ENCODE measurements at regions not wholly inside any gene's neighbourhood (a gene's known extent, or its start where the extent isn't known, plus 50 kb on each side); places are given as distances from the start of the nearest gene placed in this dataset.

DNA sequence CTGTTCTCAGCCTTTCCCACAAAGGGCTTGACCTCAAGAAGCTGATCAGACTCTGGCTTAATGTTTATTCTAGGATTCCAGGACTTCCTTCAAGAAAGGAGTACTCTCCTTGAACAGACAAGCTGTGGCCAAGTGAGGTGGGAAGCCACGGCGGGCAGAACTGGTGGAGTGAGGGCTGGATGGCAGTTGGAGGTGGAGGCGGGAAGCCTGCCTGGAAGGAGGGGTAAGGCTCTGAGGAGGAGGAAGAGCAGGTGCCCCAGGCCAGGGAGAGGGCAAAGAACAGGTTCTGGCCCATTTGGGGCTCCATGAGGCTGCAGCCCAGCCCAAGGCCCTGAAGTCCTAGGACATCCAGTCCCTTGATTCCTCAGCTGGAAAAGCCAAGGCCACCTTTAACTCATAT lies 143.9 kb downstream of the CYP26B1 start:
- Histone ChIP-seq H3K4me1 (ENCODE audit: control insufficient read depth, insufficient read depth, low read length) (no peaks in the 10 kb centered on the region), H3K4me3 (ENCODE audit: low read length in 2 of 2) (no peak overlapping the region), H3K36me3 (ENCODE audit: control insufficient read depth in 2 of 2, insufficient read depth in 2 of 2, low read length in 2 of 2) (no peaks in the 10 kb centered on the region), H3K27ac (ENCODE audit: low read length) (no peak overlapping the region), H3K9ac (ENCODE audit: low read length in 2 of 2) (no peak overlapping the region), H3K9me3 (ENCODE audit: control insufficient read depth in 2 of 2, low read length in 2 of 2) (no peaks in the 10 kb centered on the region), H3K27me3 (ENCODE audit: control insufficient read depth in 1 of 2, insufficient read depth in 2 of 2, low read length in 2 of 2) (peaks cover 0 to 6% of the 10 kb centered on the region in 2 donors)

DNA sequence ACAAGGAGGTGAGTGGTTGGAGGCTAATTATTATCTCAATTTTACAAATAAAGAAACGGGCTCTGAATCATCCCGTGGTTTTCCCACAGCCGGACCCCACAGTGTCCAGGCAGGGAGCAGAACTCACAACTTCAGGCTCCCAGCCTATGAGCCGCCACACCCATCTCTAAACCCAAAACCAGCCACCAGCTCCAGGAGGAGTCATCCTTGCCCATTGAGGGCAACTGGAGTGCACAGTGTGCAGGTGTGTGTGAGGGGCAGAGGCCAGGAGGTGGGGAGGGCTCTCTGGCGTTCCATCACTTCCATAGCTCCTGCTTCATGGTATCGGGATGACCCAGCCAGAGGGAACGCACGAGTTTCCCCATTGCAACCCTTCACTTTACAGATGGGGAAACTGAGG lies 144.5 kb downstream of the CYP26B1 start:
- no peak overlapping the region for H3K27ac ChIP-seq (ENCODE audit: low read length)

DNA sequence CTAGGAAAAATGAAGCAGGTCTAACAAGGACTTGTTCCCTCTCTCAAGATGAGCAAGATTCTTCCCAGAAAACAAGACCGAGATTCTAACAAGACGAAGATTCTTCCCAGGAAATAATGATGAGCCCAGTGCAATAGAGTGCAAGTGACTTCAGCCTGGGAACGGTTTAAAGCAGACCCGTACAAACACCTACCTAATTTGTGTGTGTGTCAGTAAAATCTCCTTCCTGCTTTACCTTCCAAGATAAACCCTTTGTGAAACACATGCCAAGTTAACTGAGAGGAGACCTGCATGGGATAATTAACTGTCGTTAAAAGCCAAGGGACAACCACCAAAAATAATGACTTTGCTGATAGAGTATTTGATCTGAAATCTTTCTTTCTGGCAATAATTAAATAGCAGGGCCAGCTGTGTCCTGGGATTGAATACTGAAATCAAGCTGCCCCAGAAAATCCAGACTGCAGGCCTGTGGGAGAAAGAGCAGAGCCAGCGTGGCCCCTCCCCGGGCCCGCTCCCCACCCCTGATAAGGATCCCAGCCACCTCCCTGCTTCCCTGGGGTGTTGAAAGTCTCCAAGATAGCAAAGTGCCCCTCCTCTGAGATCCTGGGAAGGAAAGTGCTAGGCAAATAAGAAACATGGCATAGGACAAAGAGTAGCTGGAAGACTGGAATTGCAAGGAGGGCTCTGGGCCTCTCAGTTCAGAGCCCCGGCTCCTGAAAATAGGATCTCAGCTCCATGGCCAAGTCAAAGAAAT lies 145.5 kb downstream of the CYP26B1 start:
- Histone ChIP-seq H3K4me1 (ENCODE audit: control insufficient read depth, insufficient read depth, low read length) (no peaks in the 10 kb centered on the region), H3K27me3 (ENCODE audit: control insufficient read depth in 1 of 2, insufficient read depth in 2 of 2, low read length in 2 of 2) (peaks cover 0 to 6% of the 10 kb centered on the region in 2 donors), H3K9ac (ENCODE audit: low read length in 2 of 2) (no peak overlapping the region), H3K9me3 (ENCODE audit: control insufficient read depth in 2 of 2, low read length in 2 of 2) (no peaks in the 10 kb centered on the region), H3K4me3 (ENCODE audit: low read length in 2 of 2) (no peak overlapping the region), H3K27ac (ENCODE audit: low read length) (no peak overlapping the region), H3K36me3 (ENCODE audit: control insufficient read depth in 2 of 2, insufficient read depth in 2 of 2, low read length in 2 of 2) (no peaks in the 10 kb centered on the region)

More for the DNA sequence above, 144.5 kb downstream of the CYP26B1 start:
- no peak overlapping the region for H3K9ac ChIP-seq (ENCODE audit: low read length in 2 of 2)
- no peak overlapping the region for H3K4me3 ChIP-seq (ENCODE audit: low read length in 2 of 2)
- peaks cover 0 to 6% of the 10 kb centered on the region in 2 donors for H3K27me3 ChIP-seq (ENCODE audit: control insufficient read depth in 1 of 2, insufficient read depth in 2 of 2, low read length in 2 of 2)
- H3K9me3 ChIP-seq (ENCODE audit: control insufficient read depth in 2 of 2, low read length in 2 of 2), result no peaks in the 10 kb centered on the region
- H3K36me3 ChIP-seq (ENCODE audit: control insufficient read depth in 2 of 2, insufficient read depth in 2 of 2, low read length in 2 of 2), result no peaks in the 10 kb centered on the region
- H3K4me1 ChIP-seq (ENCODE audit: control insufficient read depth, insufficient read depth, low read length), result no peaks in the 10 kb centered on the region

DNA sequence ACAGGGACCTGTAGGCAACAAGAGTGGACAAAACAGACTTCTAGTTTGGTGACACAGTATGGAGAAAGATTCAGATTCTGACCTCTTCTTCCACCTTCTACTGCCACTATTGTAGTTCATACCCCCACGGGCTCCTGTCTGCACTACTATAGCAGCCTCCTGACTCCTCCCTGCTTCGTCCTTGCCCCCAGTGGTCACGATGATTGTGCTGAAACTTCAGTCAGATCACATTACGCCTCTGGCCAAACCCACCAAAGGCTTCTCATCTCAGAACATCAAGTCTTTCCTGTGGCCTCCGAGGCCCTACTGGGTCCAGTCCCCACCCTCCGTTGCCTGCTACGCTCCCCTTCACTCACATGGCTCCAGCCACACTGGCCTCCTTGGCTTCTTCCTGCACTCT lies 147.6 kb downstream of the CYP26B1 start:
- Histone ChIP-seq H3K4me1 (ENCODE audit: control insufficient read depth, insufficient read depth, low read length) (no peaks in the 10 kb centered on the region), H3K27me3 (ENCODE audit: control insufficient read depth in 1 of 2, insufficient read depth in 2 of 2, low read length in 2 of 2) (peaks cover 0 to 6% of the 10 kb centered on the region in 2 donors), H3K4me3 (ENCODE audit: low read length in 2 of 2) (no peak overlapping the region), H3K9me3 (ENCODE audit: control insufficient read depth in 2 of 2, low read length in 2 of 2) (no peaks in the 10 kb centered on the region), H3K36me3 (ENCODE audit: control insufficient read depth in 2 of 2, insufficient read depth in 2 of 2, low read length in 2 of 2) (no peaks in the 10 kb centered on the region), H3K9ac (ENCODE audit: low read length in 2 of 2) (no peak overlapping the region), H3K27ac (ENCODE audit: low read length) (no peak overlapping the region)

DNA sequence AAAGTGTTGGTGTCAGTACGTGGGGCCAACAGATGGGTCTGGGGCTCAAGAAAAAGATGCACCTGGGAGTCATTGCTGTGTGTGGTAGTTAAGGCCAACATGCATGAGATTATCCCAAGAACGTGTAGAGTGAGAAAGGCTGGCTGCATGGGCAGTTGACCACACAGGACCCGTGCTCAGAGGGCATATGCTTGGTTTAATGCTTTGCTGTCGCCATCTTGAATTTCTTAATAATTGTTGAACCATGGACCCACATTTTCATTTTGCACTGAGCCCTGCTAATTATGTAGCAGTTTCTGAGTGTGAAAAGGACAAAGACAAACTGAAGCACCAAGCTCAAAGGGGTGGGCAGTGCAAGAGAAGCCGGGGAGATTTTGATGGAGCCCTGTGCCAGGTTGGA lies 148.1 kb downstream of the CYP26B1 start:
- H3K36me3 ChIP-seq (ENCODE audit: control insufficient read depth in 2 of 2, insufficient read depth in 2 of 2, low read length in 2 of 2), result no peaks in the 10 kb centered on the region
- H3K9me3 ChIP-seq (ENCODE audit: control insufficient read depth in 2 of 2, low read length in 2 of 2), result peaks cover 0 to under 1% of the 10 kb centered on the region in 2 donors
- no peak overlapping the region for H3K4me3 ChIP-seq (ENCODE audit: low read length in 2 of 2)
- peaks cover 0 to 6% of the 10 kb centered on the region in 2 donors for H3K27me3 ChIP-seq (ENCODE audit: control insufficient read depth in 1 of 2, insufficient read depth in 2 of 2, low read length in 2 of 2)
- H3K9ac ChIP-seq (ENCODE audit: low read length in 2 of 2), result no peak overlapping the region
- no peak overlapping the region for H3K27ac ChIP-seq (ENCODE audit: low read length)
- H3K4me1 ChIP-seq (ENCODE audit: control insufficient read depth, insufficient read depth, low read length), result no peaks in the 10 kb centered on the region

DNA sequence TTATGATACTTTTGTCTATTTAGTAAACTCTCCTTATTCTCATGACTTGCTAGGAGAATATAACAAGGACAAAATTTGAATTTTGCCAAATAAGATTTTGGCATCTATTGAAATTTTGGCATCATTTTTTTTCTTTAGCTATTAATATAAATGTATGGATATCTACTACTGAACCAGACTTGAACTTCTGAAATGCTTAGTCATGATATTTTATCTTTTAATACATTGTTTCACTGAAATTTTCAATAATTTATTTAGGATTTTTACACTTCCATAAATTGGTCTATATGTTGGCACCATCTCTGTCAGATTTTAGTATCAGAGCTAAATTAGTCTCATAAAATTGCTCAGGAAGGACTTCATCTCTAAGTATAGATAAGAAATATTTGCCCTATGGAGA lies 149.8 kb downstream of the CYP26B1 start:
- H3K9ac ChIP-seq (ENCODE audit: low read length in 2 of 2), result no peak overlapping the region
- H3K27ac ChIP-seq (ENCODE audit: low read length), result no peak overlapping the region
- no peak overlapping the region for H3K4me3 ChIP-seq (ENCODE audit: low read length in 2 of 2)
- no peaks in the 10 kb centered on the region for H3K36me3 ChIP-seq (ENCODE audit: control insufficient read depth in 2 of 2, insufficient read depth in 2 of 2, low read length in 2 of 2)
- H3K9me3 ChIP-seq (ENCODE audit: control insufficient read depth in 2 of 2, low read length in 2 of 2), result peaks cover 0 to 1% of the 10 kb centered on the region in 2 donors
- H3K27me3 ChIP-seq (ENCODE audit: control insufficient read depth in 1 of 2, insufficient read depth in 2 of 2, low read length in 2 of 2), result peaks cover 0 to 4% of the 10 kb centered on the region in 2 donors
- H3K4me1 ChIP-seq (ENCODE audit: control insufficient read depth, insufficient read depth, low read length), result no peaks in the 10 kb centered on the region

DNA sequence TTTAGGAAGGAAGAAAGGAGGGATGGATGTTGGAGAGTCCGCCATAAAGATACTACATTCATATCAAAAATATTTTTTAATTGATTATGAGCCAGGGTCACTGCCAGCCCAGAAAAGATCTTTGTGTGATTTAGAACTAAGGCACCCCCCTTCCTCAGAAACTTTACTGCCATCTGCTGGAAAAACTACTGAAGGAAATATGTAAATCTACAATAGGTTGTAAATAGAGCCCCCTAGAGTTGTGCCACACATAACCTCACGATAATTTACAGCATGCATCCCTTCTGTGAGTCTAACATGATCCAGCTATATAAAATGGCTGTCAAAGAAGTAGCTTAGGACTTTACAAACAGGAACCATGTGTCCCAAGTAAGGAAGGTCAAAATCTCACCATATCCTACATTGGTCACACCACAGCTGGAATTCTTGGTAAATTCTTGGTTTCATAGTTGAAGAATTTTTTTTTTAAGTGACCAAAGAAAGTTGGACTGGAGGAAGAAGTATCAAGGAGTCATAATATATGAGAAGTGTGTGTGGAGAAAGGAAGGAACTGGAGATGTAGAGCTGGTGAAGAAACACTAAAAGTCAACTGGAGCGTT lies 152.5 kb downstream of the CYP26B1 start:
- Histone ChIP-seq H3K9ac (ENCODE audit: low read length in 2 of 2) (no peak overlapping the region), H3K27me3 (ENCODE audit: control insufficient read depth in 1 of 2, insufficient read depth in 2 of 2, low read length in 2 of 2) (no peaks in the 10 kb centered on the region), H3K27ac (ENCODE audit: low read length) (no peak overlapping the region), H3K36me3 (ENCODE audit: control insufficient read depth in 2 of 2, insufficient read depth in 2 of 2, low read length in 2 of 2) (no peaks in the 10 kb centered on the region), H3K4me1 (ENCODE audit: control insufficient read depth, insufficient read depth, low read length) (no peaks in the 10 kb centered on the region), H3K4me3 (ENCODE audit: low read length in 2 of 2) (no peak overlapping the region), H3K9me3 (ENCODE audit: control insufficient read depth in 2 of 2, low read length in 2 of 2) (peaks cover 0 to 1% of the 10 kb centered on the region in 2 donors)

DNA sequence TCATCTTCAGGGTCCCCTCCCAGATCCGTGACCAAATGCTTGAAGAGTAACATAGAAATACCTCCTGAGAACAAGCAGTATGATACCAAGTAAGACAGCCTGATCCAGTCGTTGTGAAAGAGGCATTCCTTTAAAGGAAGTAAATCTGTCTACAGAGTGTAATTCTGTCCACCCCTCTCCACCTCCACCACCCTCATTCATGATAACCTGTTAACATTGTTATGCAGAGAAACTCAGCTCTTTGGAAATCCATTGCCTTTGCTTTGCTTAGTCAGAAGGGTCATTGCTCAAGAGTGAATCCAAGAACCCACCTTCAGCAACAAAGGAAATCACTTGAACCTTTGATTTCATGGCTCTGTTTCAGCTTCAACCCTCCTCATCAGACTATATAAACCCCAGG lies 155.6 kb downstream of the CYP26B1 start:
- H3K36me3 ChIP-seq (ENCODE audit: control insufficient read depth in 2 of 2, insufficient read depth in 2 of 2, low read length in 2 of 2), result no peaks in the 10 kb centered on the region
- no peaks in the 10 kb centered on the region for H3K27me3 ChIP-seq (ENCODE audit: control insufficient read depth in 1 of 2, insufficient read depth in 2 of 2, low read length in 2 of 2)
- H3K9me3 ChIP-seq (ENCODE audit: control insufficient read depth in 2 of 2, low read length in 2 of 2), result peaks cover 0 to 1% of the 10 kb centered on the region in 2 donors
- no peak overlapping the region for H3K4me3 ChIP-seq (ENCODE audit: low read length in 2 of 2)
- no peak overlapping the region for H3K27ac ChIP-seq (ENCODE audit: low read length)
- no peak overlapping the region for H3K9ac ChIP-seq (ENCODE audit: low read length in 2 of 2)
- H3K4me1 ChIP-seq (ENCODE audit: control insufficient read depth, insufficient read depth, low read length), result no peaks in the 10 kb centered on the region

DNA sequence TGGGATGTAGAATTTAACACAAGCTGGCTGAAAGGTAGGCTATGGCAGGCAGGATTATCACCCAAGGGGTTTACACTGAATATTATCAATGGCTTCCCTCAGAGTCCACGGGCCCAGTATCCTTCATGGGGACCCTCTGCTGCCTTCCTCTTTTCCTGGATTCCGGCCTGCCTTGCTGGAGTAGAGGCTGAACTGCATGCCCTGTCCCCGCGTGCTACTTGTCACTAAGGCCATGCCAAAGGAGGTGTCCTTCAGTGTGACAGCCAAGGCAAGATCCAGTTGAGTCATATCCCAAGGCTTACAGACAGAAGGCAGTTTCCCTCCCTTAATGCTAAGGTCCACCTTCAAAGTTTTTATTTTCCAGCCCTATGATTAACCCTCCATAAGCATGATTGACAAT lies 156.3 kb downstream of the CYP26B1 start:
- Histone ChIP-seq H3K4me3 (ENCODE audit: low read length in 2 of 2) (no peak overlapping the region), H3K4me1 (ENCODE audit: control insufficient read depth, insufficient read depth, low read length) (no peaks in the 10 kb centered on the region), H3K36me3 (ENCODE audit: control insufficient read depth in 2 of 2, insufficient read depth in 2 of 2, low read length in 2 of 2) (no peaks in the 10 kb centered on the region), H3K27me3 (ENCODE audit: control insufficient read depth in 1 of 2, insufficient read depth in 2 of 2, low read length in 2 of 2) (no peaks in the 10 kb centered on the region), H3K9me3 (ENCODE audit: control insufficient read depth in 2 of 2, low read length in 2 of 2) (peaks cover 0 to 1% of the 10 kb centered on the region in 2 donors), H3K27ac (ENCODE audit: low read length) (no peak overlapping the region), H3K9ac (ENCODE audit: low read length in 2 of 2) (no peak overlapping the region)

DNA sequence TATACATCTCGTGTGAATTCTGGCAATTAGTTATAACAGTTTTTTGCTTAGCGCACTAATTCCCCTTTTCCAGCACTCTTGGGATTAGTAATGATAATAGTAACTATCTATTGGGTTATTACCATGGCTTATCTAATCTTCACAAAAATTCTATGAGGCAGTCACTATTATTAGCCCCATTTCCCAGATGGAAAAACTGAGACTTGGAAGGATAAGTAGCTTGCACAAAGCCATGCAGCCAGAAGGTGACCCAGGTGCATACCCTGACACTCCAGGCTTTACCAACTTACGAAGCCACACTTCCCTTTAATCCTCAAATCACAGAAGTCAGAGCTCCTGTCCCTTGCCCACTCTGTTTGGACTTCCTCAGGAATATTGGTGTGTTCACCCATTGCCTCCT lies 156.8 kb downstream of the CYP26B1 start:
- H3K9me3 ChIP-seq (ENCODE audit: control insufficient read depth in 2 of 2, low read length in 2 of 2), result peaks cover 0 to 1% of the 10 kb centered on the region in 2 donors
- H3K27me3 ChIP-seq (ENCODE audit: control insufficient read depth in 1 of 2, insufficient read depth in 2 of 2, low read length in 2 of 2), result no peaks in the 10 kb centered on the region
- H3K4me1 ChIP-seq (ENCODE audit: control insufficient read depth, insufficient read depth, low read length), result no peaks in the 10 kb centered on the region
- no peak overlapping the region for H3K27ac ChIP-seq (ENCODE audit: low read length)
- no peak overlapping the region for H3K4me3 ChIP-seq (ENCODE audit: low read length in 2 of 2)
- H3K9ac ChIP-seq (ENCODE audit: low read length in 2 of 2), result no peak overlapping the region
- H3K36me3 ChIP-seq (ENCODE audit: control insufficient read depth in 2 of 2, insufficient read depth in 2 of 2, low read length in 2 of 2), result no peaks in the 10 kb centered on the region

DNA sequence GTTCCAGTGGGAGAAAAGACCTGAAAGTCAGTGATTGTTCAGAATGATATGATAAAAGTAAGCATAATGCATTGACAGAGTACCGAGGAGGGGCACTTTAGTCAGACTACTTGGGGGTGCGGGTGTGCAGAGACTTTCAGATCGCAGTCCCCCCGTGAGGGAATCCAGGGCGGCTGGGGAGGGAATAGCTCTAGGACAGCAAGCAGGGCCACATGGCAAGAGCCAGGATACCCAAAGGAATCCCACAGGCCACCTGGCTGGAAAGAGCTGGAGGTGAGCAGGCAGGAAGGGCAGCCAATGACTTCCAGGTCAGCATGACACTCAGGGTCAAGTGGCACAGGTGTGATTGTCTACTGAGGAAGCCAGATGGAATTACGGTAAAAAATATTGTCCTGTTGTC lies 157.5 kb downstream of the CYP26B1 start:
- no peak overlapping the region for H3K9ac ChIP-seq (ENCODE audit: low read length in 2 of 2)

More for the DNA sequence above, 157.5 kb downstream of the CYP26B1 start:
- H3K27me3 ChIP-seq (ENCODE audit: control insufficient read depth in 1 of 2, insufficient read depth in 2 of 2, low read length in 2 of 2), result no peaks in the 10 kb centered on the region
- peaks cover 0 to 1% of the 10 kb centered on the region in 2 donors for H3K9me3 ChIP-seq (ENCODE audit: control insufficient read depth in 2 of 2, low read length in 2 of 2)
- H3K4me1 ChIP-seq (ENCODE audit: control insufficient read depth, insufficient read depth, low read length), result no peaks in the 10 kb centered on the region
- H3K36me3 ChIP-seq (ENCODE audit: control insufficient read depth in 2 of 2, insufficient read depth in 2 of 2, low read length in 2 of 2), result no peaks in the 10 kb centered on the region
- no peak overlapping the region for H3K27ac ChIP-seq (ENCODE audit: low read length)
- no peak overlapping the region for H3K4me3 ChIP-seq (ENCODE audit: low read length in 2 of 2)
